NCI-H2107 treated with DMSO at 0.1 percent for 48 hours (cell line): ENCODE measurements at regions not wholly inside any gene's neighbourhood (a gene's known extent, or its start where the extent isn't known, plus 50 kb on each side); places are given as distances from the start of the nearest gene placed in this dataset.
"Not testable (repeated sequence)": the region's sequence is repeated elsewhere in the genome, so short reads cannot be mapped to it uniquely, and the experiment has no call there.

Experiments
- DNase-seq: peaks from one replicate; lab custom pipeline; 2025; ENCODE audit not compliant: unreplicated experiment; lab: John Stamatoyannopoulos, UW

GRCh38 chr12:83320350-83320749 lies 633.6 kb downstream of the TMTC2 start:
- DNase-seq, result no peak

GRCh38 chr12:83318386-83319098 lies 631.8 kb downstream of the TMTC2 start:
- DNase-seq, result no peak

GRCh38 chr12:83317595-83317994 lies 630.9 kb downstream of the TMTC2 start:
- no peak for DNase-seq

- DNase-seq, result no peak
These were observed 627.1 kb downstream of the TMTC2 start for GRCh38 chr12:83313827-83314226.

- DNase-seq, result no peak
These were observed 626.6 kb downstream of the TMTC2 start for GRCh38 chr12:83313322-83313721.

- DNase-seq, result no peak
These were observed 590.2 kb downstream of the TMTC2 start for GRCh38 chr12:83276904-83277303.

GRCh38 chr12:83271201-83271600 lies 584.5 kb downstream of the TMTC2 start:
- DNase-seq, result no peak

GRCh38 chr12:83265808-83266207 lies 579.1 kb downstream of the TMTC2 start:
- no peak for DNase-seq

- no peak for DNase-seq
These were observed 575.3 kb downstream of the TMTC2 start for GRCh38 chr12:83261998-83262397.

GRCh38 chr12:83260126-83260525 lies 573.4 kb downstream of the TMTC2 start:
- not testable (repeated sequence) for DNase-seq

- DNase-seq, result no peak
These were observed 571.0 kb downstream of the TMTC2 start for GRCh38 chr12:83257726-83258125.

- no peak for DNase-seq
These were observed 569.9 kb downstream of the TMTC2 start for GRCh38 chr12:83256562-83256961.

- DNase-seq, result no peak
These were observed 564.2 kb downstream of the TMTC2 start for GRCh38 chr12:83250866-83251265.

- DNase-seq, result no peak
These were observed 558.5 kb downstream of the TMTC2 start for GRCh38 chr12:83245156-83245555.

GRCh38 chr12:83244001-83244400 lies 557.3 kb downstream of the TMTC2 start:
- DNase-seq, result no peak

- not testable (repeated sequence) for DNase-seq
These were observed 547.3 kb downstream of the TMTC2 start for GRCh38 chr12:83233987-83234386.

GRCh38 chr12:83226960-83227359 lies 540.3 kb downstream of the TMTC2 start:
- not testable (repeated sequence) for DNase-seq

- no peak for DNase-seq
These were observed 539.1 kb downstream of the TMTC2 start for GRCh38 chr12:83225806-83226205.

- DNase-seq, result no peak
These were observed 537.3 kb downstream of the TMTC2 start for GRCh38 chr12:83224012-83224411.

GRCh38 chr12:83220774-83221173 lies 534.1 kb downstream of the TMTC2 start:
- no peak for DNase-seq

- no peak for DNase-seq
These were observed 529.5 kb downstream of the TMTC2 start for GRCh38 chr12:83216230-83216629.

GRCh38 chr12:83214185-83214584 lies 527.5 kb downstream of the TMTC2 start:
- DNase-seq, result no peak

GRCh38 chr12:83210933-83211332 lies 524.2 kb downstream of the TMTC2 start:
- no peak for DNase-seq
